Activated B cell treated with CpG ODN at 0.5 μM for 24 hours (primary cell): ENCODE measurements at regions not wholly inside any gene's neighbourhood (a gene's known extent, or its start where the extent isn't known, plus 50 kb on each side); places are given as distances from the start of the nearest gene placed in this dataset.

ENCODE experiments used
- ATAC-seq: fragments of 200-7000 bp; cut with Tn5 transposase; one replicate; pipeline ENCODE4 v1.10.0; 2021; ENCODE audit warnings: low read depth, mild to moderate bottlenecking, moderate library complexity
- CTCF ChIA-PET: fragments of 350-600 bp; sonication (Branson Sonifier 250); formaldehyde crosslinking; loops from one replicate; lab custom pipeline; 2021; ENCODE audit warnings: antibody characterized with exemption; lab: Charles Lee
- POLR2A ChIA-PET: fragments of 350-600 bp; sonication (Branson Sonifier 250); formaldehyde crosslinking; loops from one replicate; lab custom pipeline; 2021; ENCODE audit warnings: antibody characterized with exemption; lab: Charles Lee
- DNase-seq: peaks from one replicate; pipeline ENCODE4 v3.0.0; 2022
- H3K27ac Mint-ChIP-seq: one replicate; pipeline ENCODE4 v1.8.0; 2020; ENCODE audit warnings: mixed read lengths
- H3K27me3 Mint-ChIP-seq: one replicate; pipeline ENCODE4 v1.8.0; 2021; ENCODE audit warnings: mixed read lengths
- H3K36me3 Mint-ChIP-seq: one replicate; pipeline ENCODE4 v1.8.0; 2021; ENCODE audit warnings: low read depth, mixed read lengths
- H3K4me1 Mint-ChIP-seq: one replicate; pipeline ENCODE4 v1.8.0; 2021; ENCODE audit warnings: mixed read lengths
- H3K4me3 Mint-ChIP-seq: one replicate; pipeline ENCODE4 v1.8.0; 2020; ENCODE audit warnings: mild to moderate bottlenecking, mixed read lengths
- H3K9me3 Mint-ChIP-seq: one replicate; pipeline ENCODE4 v1.8.0; 2020; ENCODE audit warnings: mixed read lengths
- CTCF ChIP-seq: fragments of 200-600 bp; IDR thresholded peaks from one replicate; pipeline ENCODE4 v1.8.0; 2022; ENCODE audit warnings: antibody characterized with exemption, mild to moderate bottlenecking
- intact Hi-C: fragments of 100-400 bp; cut with micrococcal nuclease; formaldehyde crosslinking; loops from one replicate; pipeline ENCODE4 v1.15.1; 2024

DNA sequence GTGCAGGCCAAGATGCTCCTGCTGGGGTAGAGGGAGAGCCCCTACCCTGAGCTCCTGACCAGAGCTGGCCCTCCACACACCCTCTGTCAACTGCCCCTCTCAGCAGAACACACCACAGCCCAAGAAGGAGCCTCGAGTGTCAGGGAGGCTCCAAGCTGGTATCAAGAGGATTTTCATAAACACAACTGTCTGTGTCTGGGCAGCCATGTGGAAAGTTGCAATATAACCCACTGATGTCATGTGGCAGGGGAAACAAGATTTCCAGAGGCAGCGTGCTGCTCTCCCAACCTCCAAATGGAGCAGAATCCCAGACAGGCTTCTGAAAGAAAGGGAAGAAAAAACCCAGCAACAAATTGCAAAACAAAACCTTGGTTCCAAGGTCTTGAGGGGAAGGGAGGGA lies 569.9 kb downstream of the BUD13 start:
- H3K4me1 Mint-ChIP-seq: no peaks in the 10 kb centered on the region
- ATAC-seq (no peak), DNase-seq (no peak)
- TF ChIP-seq CTCF: no peak
- no peak overlapping the region for H3K4me3 Mint-ChIP-seq
- CTCF ChIA-PET: no interaction called here
- no peaks in the 10 kb centered on the region for H3K9me3 Mint-ChIP-seq
- no peak overlapping the region for H3K27ac Mint-ChIP-seq
- POLR2A ChIA-PET: no interaction called here
- no peaks in the 10 kb centered on the region for H3K36me3 Mint-ChIP-seq
- H3K27me3 Mint-ChIP-seq: peaks cover 10% of the 10 kb centered on the region
- intact Hi-C loops: no loop called here

GRCh38 chr11:116200564-116200963 lies 572.2 kb downstream of the BUD13 start:
- ATAC-seq (no peak), DNase-seq (no peak)
- Mint-ChIP-seq H3K27ac (no peak overlapping the region), H3K4me3 (no peak overlapping the region), H3K27me3 (peaks cover 10% of the 10 kb centered on the region), H3K9me3 (no peaks in the 10 kb centered on the region), H3K36me3 (no peaks in the 10 kb centered on the region), H3K4me1 (no peaks in the 10 kb centered on the region)
- ChIA-PET POLR2A (no interaction called here), CTCF (no interaction called here)
- TF ChIP-seq CTCF: no peak
- intact Hi-C loops: no loop called here

DNA sequence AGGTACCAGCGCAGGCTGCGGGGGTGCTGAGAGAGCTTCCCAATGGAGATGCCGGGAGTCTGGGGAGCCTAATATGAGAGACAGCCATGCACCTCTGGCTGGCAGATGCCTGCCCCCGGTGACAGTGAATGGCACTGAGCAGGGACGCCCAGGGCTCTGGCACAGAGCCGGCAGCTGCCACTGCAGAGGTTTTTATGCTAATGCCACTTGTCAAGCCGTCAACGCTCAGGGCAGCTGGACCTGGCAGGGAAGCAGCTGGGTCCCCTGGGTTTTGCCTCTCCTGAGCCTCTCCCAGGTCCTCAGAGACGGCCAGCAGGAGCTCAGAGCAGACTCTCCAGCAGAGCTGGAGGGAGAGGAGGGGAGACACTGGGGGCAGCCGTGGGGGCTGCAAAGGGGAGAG lies 573.6 kb downstream of the BUD13 start:
- H3K4me3 Mint-ChIP-seq: no peak overlapping the region
- ATAC-seq (no peak), DNase-seq (no peak)
- H3K9me3 Mint-ChIP-seq: no peaks in the 10 kb centered on the region
- CTCF ChIA-PET: no interaction called here
- no peak overlapping the region for H3K27ac Mint-ChIP-seq
- POLR2A ChIA-PET: no interaction called here
- intact Hi-C loops: no loop called here
- peaks cover 19% of the 10 kb centered on the region for H3K27me3 Mint-ChIP-seq
- no peaks in the 10 kb centered on the region for H3K36me3 Mint-ChIP-seq
- no peak for TF ChIP-seq CTCF
- H3K4me1 Mint-ChIP-seq: no peaks in the 10 kb centered on the region

- no peak for DNase-seq
- ChIA-PET POLR2A (no interaction called here), CTCF (no interaction called here)
- H3K36me3 Mint-ChIP-seq: no peaks in the 10 kb centered on the region
- no peak for TF ChIP-seq CTCF
- intact Hi-C loops: no loop called here
- H3K27ac Mint-ChIP-seq: no peak overlapping the region
- peaks cover 29% of the 10 kb centered on the region for H3K27me3 Mint-ChIP-seq
- no peaks in the 10 kb centered on the region for H3K9me3 Mint-ChIP-seq
- no peak overlapping the region for H3K4me3 Mint-ChIP-seq
- H3K4me1 Mint-ChIP-seq: no peaks in the 10 kb centered on the region
- ATAC-seq: no peak
Measured at GRCh38 chr11:116194156-116194904, 578.5 kb downstream of the BUD13 start.

GRCh38 chr11:116193321-116194131 lies 579.3 kb downstream of the BUD13 start:
- POLR2A ChIA-PET: interaction anchor here (0.6 kb wide), 1 partner anchor 90 kb away, joined by 3 read pairs; no protein-coding TSS in a partner anchor

More at GRCh38 chr11:116193321-116194131, 579.3 kb downstream of the BUD13 start:
- H3K4me3 Mint-ChIP-seq: no peak overlapping the region
- TF ChIP-seq CTCF: no peak
- no peaks in the 10 kb centered on the region for H3K9me3 Mint-ChIP-seq
- DNase-seq (no peak), ATAC-seq (no peak)
- no peaks in the 10 kb centered on the region for H3K4me1 Mint-ChIP-seq
- intact Hi-C loops: no loop called here
- no peaks in the 10 kb centered on the region for H3K36me3 Mint-ChIP-seq
- CTCF ChIA-PET: no interaction called here
- H3K27ac Mint-ChIP-seq: no peak overlapping the region
- H3K27me3 Mint-ChIP-seq: peaks cover 29% of the 10 kb centered on the region
